ENCODE measurements at regions not wholly inside any gene's neighbourhood (a gene's known extent, or its start where the extent isn't known, plus 50 kb on each side); places are given as distances from the start of the nearest gene placed in this dataset.
"Not testable (repeated sequence)": the region's sequence is repeated elsewhere in the genome, so short reads cannot be mapped to it uniquely, and the experiment has no call there.

- not testable (repeated sequence) for H3K9ac ChIP-seq (ENCODE audit: extremely low read depth, insufficient read length, low read length); H3K9me3 Mint-ChIP-seq; DNase-seq; H3K23ac ChIP-seq (ENCODE audit: insufficient read length, low read depth, low read length); H4K8ac ChIP-seq (replicated peaks; ENCODE audit: insufficient read length, low read depth, low read length); H3K18ac ChIP-seq (ENCODE audit: insufficient read length, low read depth, low read length); H3K4ac ChIP-seq (ENCODE audit: low read depth, low read length); H3K4me3 Mint-ChIP-seq; H4K5ac ChIP-seq (ENCODE audit: insufficient read length, low read depth, low read length); H2BK20ac ChIP-seq (ENCODE audit: low read depth, low read length, poor library complexity, severe bottlenecking); H3K27ac Mint-ChIP-seq; H3T11ph ChIP-seq (ENCODE audit: low read length); H3K36me3 Mint-ChIP-seq (ENCODE audit: insufficient read depth in 1 of 3, low read depth in 3 of 3); H3K79me2 ChIP-seq (ENCODE audit: insufficient read depth, low read length); H3K56ac ChIP-seq (ENCODE audit: insufficient read length, low read depth, low read length); H4K20me1 ChIP-seq (ENCODE audit: control insufficient read depth, insufficient read depth, insufficient read length); H3K4me2 ChIP-seq (ENCODE audit: insufficient read depth, insufficient read length, low read length); H3K27ac ChIP-seq (ENCODE audit: insufficient read length, low read depth, low read length); H3K14ac ChIP-seq (ENCODE audit: insufficient read depth, low read length); H3K9me3 ChIP-seq (ENCODE audit: control insufficient read depth, low read depth, low read length); H3K79me1 ChIP-seq (ENCODE audit: insufficient read depth, low read depth, low read length, poor library complexity, severe bottlenecking); H2BK15ac ChIP-seq (ENCODE audit: low read depth, low read length); H2AFZ ChIP-seq (ENCODE audit: low read length); H2AK5ac ChIP-seq (ENCODE audit: insufficient read length, low read length); H4K91ac ChIP-seq (ENCODE audit: insufficient read length, low read depth, low read length); H3K4me1 ChIP-seq (ENCODE audit: insufficient read depth, low read length); H3K4me1 Mint-ChIP-seq; H3K27me3 Mint-ChIP-seq (ENCODE audit: low read depth); H3K27me3 ChIP-seq (ENCODE audit: insufficient read depth, low read length); H2BK12ac ChIP-seq (ENCODE audit: insufficient read length, low read depth, low read length); H2BK120ac ChIP-seq (ENCODE audit: low read depth, low read length, poor library complexity, severe bottlenecking); H2BK5ac ChIP-seq (ENCODE audit: insufficient read length, low read length); H3K23me2 ChIP-seq (ENCODE audit: insufficient read length, low read depth, low read length, poor library complexity, severe bottlenecking)
- no CpG with 5 or more reads among the region's 5 CpGs for WGBS (ENCODE audit: extremely low coverage, insufficient read length, low lambda C conversion rate)
These were observed 64.4 kb downstream of the KLRB1 start for GRCh38 chr12:9543341-9543740.

- H3K27ac ChIP-seq (ENCODE audit: insufficient read length, low read depth, low read length); H3K4me2 ChIP-seq (ENCODE audit: insufficient read depth, insufficient read length, low read length); H4K5ac ChIP-seq (ENCODE audit: insufficient read length, low read depth, low read length); H3K14ac ChIP-seq (ENCODE audit: insufficient read depth, low read length); H4K91ac ChIP-seq (ENCODE audit: insufficient read length, low read depth, low read length); H3K9me3 ChIP-seq (ENCODE audit: control insufficient read depth, low read depth, low read length); H2BK20ac ChIP-seq (ENCODE audit: low read depth, low read length, poor library complexity, severe bottlenecking); H3K36me3 Mint-ChIP-seq (ENCODE audit: insufficient read depth in 1 of 3, low read depth in 3 of 3); H3K23me2 ChIP-seq (ENCODE audit: insufficient read length, low read depth, low read length, poor library complexity, severe bottlenecking); H4K8ac ChIP-seq (replicated peaks; ENCODE audit: insufficient read length, low read depth, low read length); H3K79me1 ChIP-seq (ENCODE audit: insufficient read depth, low read depth, low read length, poor library complexity, severe bottlenecking); H3K56ac ChIP-seq (ENCODE audit: insufficient read length, low read depth, low read length); H3K27me3 Mint-ChIP-seq (ENCODE audit: low read depth); H3K23ac ChIP-seq (ENCODE audit: insufficient read length, low read depth, low read length); H2BK12ac ChIP-seq (ENCODE audit: insufficient read length, low read depth, low read length); H3K4me1 ChIP-seq (ENCODE audit: insufficient read depth, low read length); H3K4ac ChIP-seq (ENCODE audit: low read depth, low read length); H3K27ac Mint-ChIP-seq; H3T11ph ChIP-seq (ENCODE audit: low read length); DNase-seq; H3K9ac ChIP-seq (ENCODE audit: extremely low read depth, insufficient read length, low read length); H2BK120ac ChIP-seq (ENCODE audit: low read depth, low read length, poor library complexity, severe bottlenecking); H3K4me1 Mint-ChIP-seq; H3K27me3 ChIP-seq (ENCODE audit: insufficient read depth, low read length); H4K20me1 ChIP-seq (ENCODE audit: control insufficient read depth, insufficient read depth, insufficient read length); H2AFZ ChIP-seq (ENCODE audit: low read length); H3K79me2 ChIP-seq (ENCODE audit: insufficient read depth, low read length); H2AK5ac ChIP-seq (ENCODE audit: insufficient read length, low read length); H3K18ac ChIP-seq (ENCODE audit: insufficient read length, low read depth, low read length); H2BK15ac ChIP-seq (ENCODE audit: low read depth, low read length); H3K9me3 Mint-ChIP-seq; H2BK5ac ChIP-seq (ENCODE audit: insufficient read length, low read length); H3K4me3 Mint-ChIP-seq: not testable (repeated sequence)
- WGBS (ENCODE audit: extremely low coverage, insufficient read length, low lambda C conversion rate) = no CpG with 5 or more reads among the region's 3 CpGs
These were observed 64.9 kb downstream of the KLRB1 start for GRCh38 chr12:9542827-9543226.

DNA sequence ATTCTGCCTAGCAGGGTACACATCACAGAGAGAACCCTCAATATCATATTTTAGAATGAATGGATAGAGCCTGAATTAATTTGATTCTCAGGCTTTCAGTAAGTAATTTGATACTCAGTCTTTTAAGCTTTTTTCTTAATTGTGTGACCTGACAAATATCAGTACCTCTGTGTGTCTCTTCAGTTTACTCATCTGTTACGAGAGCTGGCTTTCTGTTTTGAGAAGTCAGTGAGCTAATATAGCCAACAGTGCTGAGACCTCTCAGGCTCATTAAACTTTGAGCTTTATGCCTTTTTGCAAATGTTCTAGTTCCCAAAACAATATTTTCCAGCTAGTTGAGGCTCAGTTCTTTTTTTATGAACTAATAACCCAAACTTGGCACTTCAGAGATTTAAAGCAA, 91.8 kb downstream of the KLRB1 start:
- not testable (repeated sequence) for H3K36me3 Mint-ChIP-seq (ENCODE audit: insufficient read depth in 1 of 3, low read depth in 3 of 3); H3K4me1 Mint-ChIP-seq

More for the DNA sequence above, 91.8 kb downstream of the KLRB1 start:
- not testable (repeated sequence) for H3K14ac ChIP-seq (ENCODE audit: insufficient read depth, low read length); H2BK120ac ChIP-seq (ENCODE audit: low read depth, low read length, poor library complexity, severe bottlenecking); H4K20me1 ChIP-seq (ENCODE audit: control insufficient read depth, insufficient read depth, insufficient read length); H3K4me2 ChIP-seq (ENCODE audit: insufficient read depth, insufficient read length, low read length); H3K27ac ChIP-seq (ENCODE audit: insufficient read length, low read depth, low read length); H2AK5ac ChIP-seq (ENCODE audit: insufficient read length, low read length); H2BK5ac ChIP-seq (ENCODE audit: insufficient read length, low read length); H3K9me3 Mint-ChIP-seq; H3K9me3 ChIP-seq (ENCODE audit: control insufficient read depth, low read depth, low read length); H3K4me3 Mint-ChIP-seq; H3T11ph ChIP-seq (ENCODE audit: low read length); H3K4ac ChIP-seq (ENCODE audit: low read depth, low read length); H3K23ac ChIP-seq (ENCODE audit: insufficient read length, low read depth, low read length); H2BK15ac ChIP-seq (ENCODE audit: low read depth, low read length); H3K27me3 ChIP-seq (ENCODE audit: insufficient read depth, low read length); H2AFZ ChIP-seq (ENCODE audit: low read length); H3K9ac ChIP-seq (ENCODE audit: extremely low read depth, insufficient read length, low read length); H3K79me2 ChIP-seq (ENCODE audit: insufficient read depth, low read length); H3K18ac ChIP-seq (ENCODE audit: insufficient read length, low read depth, low read length); H3K79me1 ChIP-seq (ENCODE audit: insufficient read depth, low read depth, low read length, poor library complexity, severe bottlenecking); H3K27ac Mint-ChIP-seq; H3K23me2 ChIP-seq (ENCODE audit: insufficient read length, low read depth, low read length, poor library complexity, severe bottlenecking); H4K91ac ChIP-seq (ENCODE audit: insufficient read length, low read depth, low read length); H2BK12ac ChIP-seq (ENCODE audit: insufficient read length, low read depth, low read length); DNase-seq; H4K8ac ChIP-seq (replicated peaks; ENCODE audit: insufficient read length, low read depth, low read length); H3K4me1 ChIP-seq (ENCODE audit: insufficient read depth, low read length); H3K27me3 Mint-ChIP-seq (ENCODE audit: low read depth); H4K5ac ChIP-seq (ENCODE audit: insufficient read length, low read depth, low read length); H3K56ac ChIP-seq (ENCODE audit: insufficient read length, low read depth, low read length); H2BK20ac ChIP-seq (ENCODE audit: low read depth, low read length, poor library complexity, severe bottlenecking)
- no CpG with 5 or more reads among the region's 1 CpG for WGBS (ENCODE audit: extremely low coverage, insufficient read length, low lambda C conversion rate)

All from H9 (cell line).